ENCODE measurements at regions not wholly inside any gene's neighbourhood (a gene's known extent, or its start where the extent isn't known, plus 50 kb on each side); places are given as distances from the start of the nearest gene placed in this dataset.

DNA sequence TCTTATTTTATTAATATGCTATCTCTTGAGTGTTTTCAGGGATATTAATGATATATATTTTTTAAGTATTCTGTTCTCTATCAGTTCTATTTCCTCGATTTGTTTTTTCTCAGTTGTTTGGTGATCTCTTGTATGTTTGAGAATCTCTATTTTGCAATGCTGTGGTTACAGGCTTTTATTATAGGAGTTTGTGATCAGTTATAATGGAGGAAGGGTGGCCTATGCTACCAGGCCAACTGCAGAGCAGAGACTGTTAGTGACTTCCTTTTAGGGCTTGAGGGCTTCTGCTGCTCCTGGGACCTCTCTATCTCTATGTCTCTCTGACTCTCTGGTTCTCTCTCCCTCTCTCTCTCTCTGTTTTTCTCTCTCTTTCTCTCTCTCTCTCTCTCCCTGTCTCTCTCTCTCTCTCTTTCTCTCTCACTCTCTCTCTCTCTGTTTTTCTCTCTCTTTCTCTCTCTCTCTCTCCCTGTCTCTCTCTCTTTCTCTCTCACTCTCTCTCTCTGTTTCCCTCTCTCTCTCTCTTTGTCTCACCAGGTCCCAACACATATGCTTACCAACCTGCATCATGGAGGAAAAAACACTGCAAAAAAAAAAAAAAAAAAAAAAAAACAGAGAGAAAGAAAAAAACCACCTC lies 69.4 kb upstream of the CAV2 start:
- peaks cover 5% of the 10 kb centered on the region; the same call in 1 of the 2 replicates for H3K4me1 ChIP-seq (ENCODE audit: insufficient read depth)
- H3K27me3 ChIP-seq (ENCODE audit: insufficient read depth) = no peaks in the 10 kb centered on the region
- no peak overlapping the region for H3K4me3 ChIP-seq
- no peak overlapping the region for H3K4me3 Mint-ChIP-seq
- H4K20me1 ChIP-seq (replicated peaks; ENCODE audit: insufficient read depth) = no peaks in the 10 kb centered on the region
- TF ChIP-seq POLR2AphosphoS5 (IDR thresholded peaks at IDR 0.05; ENCODE audit: low read depth) = no peak
- TF ChIP-seq CREB1 (CRISPR knock-in tag; IDR thresholded peaks at IDR 0.05; ENCODE audit: low read depth) = no peak
- TF ChIP-seq NANOG (IDR thresholded peaks at IDR 0.05; ENCODE audit: borderline replicate concordance) = no peak
- TF ChIP-seq, protein P1, sequence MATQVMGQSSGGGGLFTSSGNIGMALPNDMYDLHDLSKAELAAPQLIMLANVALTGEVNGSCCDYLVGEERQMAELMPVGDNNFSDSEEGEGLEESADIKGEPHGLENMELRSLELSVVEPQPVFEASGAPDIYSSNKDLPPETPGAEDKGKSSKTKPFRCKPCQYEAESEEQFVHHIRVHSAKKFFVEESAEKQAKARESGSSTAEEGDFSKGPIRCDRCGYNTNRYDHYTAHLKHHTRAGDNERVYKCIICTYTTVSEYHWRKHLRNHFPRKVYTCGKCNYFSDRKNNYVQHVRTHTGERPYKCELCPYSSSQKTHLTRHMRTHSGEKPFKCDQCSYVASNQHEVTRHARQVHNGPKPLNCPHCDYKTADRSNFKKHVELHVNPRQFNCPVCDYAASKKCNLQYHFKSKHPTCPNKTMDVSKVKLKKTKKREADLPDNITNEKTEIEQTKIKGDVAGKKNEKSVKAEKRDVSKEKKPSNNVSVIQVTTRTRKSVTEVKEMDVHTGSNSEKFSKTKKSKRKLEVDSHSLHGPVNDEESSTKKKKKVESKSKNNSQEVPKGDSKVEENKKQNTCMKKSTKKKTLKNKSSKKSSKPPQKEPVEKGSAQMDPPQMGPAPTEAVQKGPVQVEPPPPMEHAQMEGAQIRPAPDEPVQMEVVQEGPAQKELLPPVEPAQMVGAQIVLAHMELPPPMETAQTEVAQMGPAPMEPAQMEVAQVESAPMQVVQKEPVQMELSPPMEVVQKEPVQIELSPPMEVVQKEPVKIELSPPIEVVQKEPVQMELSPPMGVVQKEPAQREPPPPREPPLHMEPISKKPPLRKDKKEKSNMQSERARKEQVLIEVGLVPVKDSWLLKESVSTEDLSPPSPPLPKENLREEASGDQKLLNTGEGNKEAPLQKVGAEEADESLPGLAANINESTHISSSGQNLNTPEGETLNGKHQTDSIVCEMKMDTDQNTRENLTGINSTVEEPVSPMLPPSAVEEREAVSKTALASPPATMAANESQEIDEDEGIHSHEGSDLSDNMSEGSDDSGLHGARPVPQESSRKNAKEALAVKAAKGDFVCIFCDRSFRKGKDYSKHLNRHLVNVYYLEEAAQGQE (IDR thresholded peaks at IDR 0.05; ENCODE audit: unreplicated experiment) = no peak
- no peak for TF ChIP-seq EZH2 (IDR thresholded peaks at IDR 0.05; ENCODE audit: low read depth, unreplicated experiment)
- TF ChIP-seq EZH2phosphoT487 (IDR thresholded peaks at IDR 0.05; ENCODE audit: unreplicated experiment) = no peak
- TF ChIP-seq, protein P2, sequence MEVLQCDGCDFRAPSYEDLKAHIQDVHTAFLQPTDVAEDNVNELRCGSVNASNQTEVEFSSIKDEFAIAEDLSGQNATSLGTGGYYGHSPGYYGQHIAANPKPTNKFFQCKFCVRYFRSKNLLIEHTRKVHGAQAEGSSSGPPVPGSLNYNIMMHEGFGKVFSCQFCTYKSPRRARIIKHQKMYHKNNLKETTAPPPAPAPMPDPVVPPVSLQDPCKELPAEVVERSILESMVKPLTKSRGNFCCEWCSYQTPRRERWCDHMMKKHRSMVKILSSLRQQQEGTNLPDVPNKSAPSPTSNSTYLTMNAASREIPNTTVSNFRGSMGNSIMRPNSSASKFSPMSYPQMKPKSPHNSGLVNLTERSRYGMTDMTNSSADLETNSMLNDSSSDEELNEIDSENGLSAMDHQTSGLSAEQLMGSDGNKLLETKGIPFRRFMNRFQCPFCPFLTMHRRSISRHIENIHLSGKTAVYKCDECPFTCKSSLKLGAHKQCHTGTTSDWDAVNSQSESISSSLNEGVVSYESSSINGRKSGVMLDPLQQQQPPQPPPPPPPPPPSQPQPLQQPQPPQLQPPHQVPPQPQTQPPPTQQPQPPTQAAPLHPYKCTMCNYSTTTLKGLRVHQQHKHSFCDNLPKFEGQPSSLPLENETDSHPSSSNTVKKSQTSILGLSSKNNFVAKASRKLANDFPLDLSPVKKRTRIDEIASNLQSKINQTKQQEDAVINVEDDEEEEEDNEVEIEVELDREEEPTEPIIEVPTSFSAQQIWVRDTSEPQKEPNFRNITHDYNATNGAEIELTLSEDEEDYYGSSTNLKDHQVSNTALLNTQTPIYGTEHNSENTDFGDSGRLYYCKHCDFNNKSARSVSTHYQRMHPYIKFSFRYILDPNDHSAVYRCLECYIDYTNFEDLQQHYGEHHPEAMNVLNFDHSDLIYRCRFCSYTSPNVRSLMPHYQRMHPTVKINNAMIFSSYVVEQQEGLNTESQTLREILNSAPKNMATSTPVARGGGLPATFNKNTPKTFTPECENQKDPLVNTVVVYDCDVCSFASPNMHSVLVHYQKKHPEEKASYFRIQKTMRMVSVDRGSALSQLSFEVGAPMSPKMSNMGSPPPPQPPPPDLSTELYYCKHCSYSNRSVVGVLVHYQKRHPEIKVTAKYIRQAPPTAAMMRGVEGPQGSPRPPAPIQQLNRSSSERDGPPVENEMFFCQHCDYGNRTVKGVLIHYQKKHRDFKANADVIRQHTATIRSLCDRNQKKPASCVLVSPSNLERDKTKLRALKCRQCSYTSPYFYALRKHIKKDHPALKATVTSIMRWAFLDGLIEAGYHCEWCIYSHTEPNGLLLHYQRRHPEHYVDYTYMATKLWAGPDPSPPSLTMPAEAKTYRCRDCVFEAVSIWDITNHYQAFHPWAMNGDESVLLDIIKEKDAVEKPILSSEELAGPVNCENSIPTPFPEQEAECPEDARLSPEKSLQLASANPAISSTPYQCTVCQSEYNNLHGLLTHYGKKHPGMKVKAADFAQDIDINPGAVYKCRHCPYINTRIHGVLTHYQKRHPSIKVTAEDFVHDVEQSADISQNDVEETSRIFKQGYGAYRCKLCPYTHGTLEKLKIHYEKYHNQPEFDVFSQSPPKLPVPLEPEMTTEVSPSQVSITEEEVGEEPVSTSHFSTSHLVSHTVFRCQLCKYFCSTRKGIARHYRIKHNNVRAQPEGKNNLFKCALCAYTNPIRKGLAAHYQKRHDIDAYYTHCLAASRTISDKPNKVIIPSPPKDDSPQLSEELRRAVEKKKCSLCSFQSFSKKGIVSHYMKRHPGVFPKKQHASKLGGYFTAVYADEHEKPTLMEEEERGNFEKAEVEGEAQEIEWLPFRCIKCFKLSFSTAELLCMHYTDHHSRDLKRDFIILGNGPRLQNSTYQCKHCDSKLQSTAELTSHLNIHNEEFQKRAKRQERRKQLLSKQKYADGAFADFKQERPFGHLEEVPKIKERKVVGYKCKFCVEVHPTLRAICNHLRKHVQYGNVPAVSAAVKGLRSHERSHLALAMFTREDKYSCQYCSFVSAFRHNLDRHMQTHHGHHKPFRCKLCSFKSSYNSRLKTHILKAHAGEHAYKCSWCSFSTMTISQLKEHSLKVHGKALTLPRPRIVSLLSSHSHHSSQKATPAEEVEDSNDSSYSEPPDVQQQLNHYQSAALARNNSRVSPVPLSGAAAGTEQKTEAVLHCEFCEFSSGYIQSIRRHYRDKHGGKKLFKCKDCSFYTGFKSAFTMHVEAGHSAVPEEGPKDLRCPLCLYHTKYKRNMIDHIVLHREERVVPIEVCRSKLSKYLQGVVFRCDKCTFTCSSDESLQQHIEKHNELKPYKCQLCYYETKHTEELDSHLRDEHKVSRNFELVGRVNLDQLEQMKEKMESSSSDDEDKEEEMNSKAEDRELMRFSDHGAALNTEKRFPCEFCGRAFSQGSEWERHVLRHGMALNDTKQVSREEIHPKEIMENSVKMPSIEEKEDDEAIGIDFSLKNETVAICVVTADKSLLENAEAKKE (CRISPR knock-in tag; IDR thresholded peaks at IDR 0.05) = no peak
- no peak for TF ChIP-seq CTCF (conservative IDR thresholded peaks at IDR 0.05; ENCODE audit: low read depth in 2 of 2)
- TF ChIP-seq, protein P3, sequence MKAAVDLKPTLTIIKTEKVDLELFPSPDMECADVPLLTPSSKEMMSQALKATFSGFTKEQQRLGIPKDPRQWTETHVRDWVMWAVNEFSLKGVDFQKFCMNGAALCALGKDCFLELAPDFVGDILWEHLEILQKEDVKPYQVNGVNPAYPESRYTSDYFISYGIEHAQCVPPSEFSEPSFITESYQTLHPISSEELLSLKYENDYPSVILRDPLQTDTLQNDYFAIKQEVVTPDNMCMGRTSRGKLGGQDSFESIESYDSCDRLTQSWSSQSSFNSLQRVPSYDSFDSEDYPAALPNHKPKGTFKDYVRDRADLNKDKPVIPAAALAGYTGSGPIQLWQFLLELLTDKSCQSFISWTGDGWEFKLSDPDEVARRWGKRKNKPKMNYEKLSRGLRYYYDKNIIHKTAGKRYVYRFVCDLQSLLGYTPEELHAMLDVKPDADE (IDR thresholded peaks at IDR 0.05) = no peak
- no peak for TF ChIP-seq JUNB (IDR thresholded peaks at IDR 0.05; ENCODE audit: unreplicated experiment)
- no peak for TF ChIP-seq ZNF114 (CRISPR knock-in tag; IDR thresholded peaks at IDR 0.05)
- TF ChIP-seq ZNF331 (CRISPR knock-in tag; IDR thresholded peaks at IDR 0.05; ENCODE audit: low read depth) = no peak
- no peak for TF ChIP-seq STAT1 (IDR thresholded peaks at IDR 0.05; ENCODE audit: unreplicated experiment)
- H2AFZ ChIP-seq = no peak overlapping the region
- H3K27me3 Mint-ChIP-seq (ENCODE audit: insufficient read depth, low read depth, poor library complexity) = peaks cover 2% of the 10 kb centered on the region
- no peaks in the 10 kb centered on the region for H3K9me3 Mint-ChIP-seq
- no peaks in the 10 kb centered on the region for H3K9me2 ChIP-seq (ENCODE audit: insufficient read depth)
- no peaks in the 10 kb centered on the region for H3K79me2 ChIP-seq (replicated peaks; ENCODE audit: insufficient read depth)
- H3K36me3 ChIP-seq (ENCODE audit: insufficient read depth) = no peaks in the 10 kb centered on the region
- no peak overlapping the region for H3K27ac ChIP-seq (ENCODE audit: low read depth)
- no peaks in the 10 kb centered on the region for H3F3A ChIP-seq (replicated peaks; ENCODE audit: low read depth)
- DNase-seq (ENCODE audit: low spot score) (no peak), ATAC-seq (no peak)
- H3K36me3 Mint-ChIP-seq (ENCODE audit: low read depth) = no peaks in the 10 kb centered on the region
- H3K4me1 Mint-ChIP-seq = no peaks in the 10 kb centered on the region
- no peak overlapping the region; the same call in 1 of the 2 replicates for H3K27ac Mint-ChIP-seq
- H3K4me2 ChIP-seq = no peak overlapping the region

All from GM23338 (cell line).